ENCODE measurements at regions not wholly inside any gene's neighbourhood (a gene's known extent, or its start where the extent isn't known, plus 50 kb on each side); places are given as distances from the start of the nearest gene placed in this dataset.

DNA sequence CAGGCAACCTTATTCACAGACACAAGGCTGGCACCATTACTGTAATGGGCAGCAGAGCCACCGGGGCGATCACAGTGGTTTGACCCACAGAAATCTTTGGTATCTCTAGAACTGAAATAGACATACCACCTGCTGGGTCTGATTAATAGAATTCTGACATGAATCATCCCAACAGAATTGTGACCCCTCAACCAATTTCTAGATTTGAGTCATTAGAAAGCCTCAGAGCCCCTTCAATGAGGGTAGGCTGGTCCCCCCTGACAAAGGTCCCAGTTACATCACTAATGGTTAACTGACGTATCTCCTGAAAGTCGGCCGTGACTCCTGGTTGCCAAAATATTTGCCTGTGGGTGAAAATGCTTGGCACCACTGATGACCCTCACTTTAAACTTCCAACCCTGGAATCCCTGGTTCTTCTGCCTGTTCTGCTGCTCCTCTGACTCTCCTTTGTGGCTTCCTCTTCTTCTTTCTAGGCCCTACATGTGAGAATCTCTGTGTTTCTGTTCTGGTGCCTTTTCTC lies 124.9 kb upstream of the ARID1B start:
- TF ChIP-seq CTCF (IDR thresholded peaks at IDR 0.05) (no peak), POLR2A (IDR thresholded peaks at IDR 0.05) (no peak), POLR2AphosphoS5 (IDR thresholded peaks at IDR 0.05) (no peak)

All from suprapubic skin (tissue), 4 donors.